Activated T-helper 2 cell treated with anti-CD3 and anti-CD28 coated beads, Interferon-gamma antibody, Interleukin-2, Interleukin-4, amounts not matched to agents 10 μg/mL and 5 μg/mL and 100 μg/mL, durations not matched to agents 14 hours and 24 hours and 36 hours (primary cell): ENCODE measurements at regions not wholly inside any gene's neighbourhood (a gene's known extent, or its start where the extent isn't known, plus 50 kb on each side); places are given as distances from the start of the nearest gene placed in this dataset.

Experiments
- DNase-seq: peaks from one replicate; pipeline ENCODE4 v3.0.0; 2021; ENCODE audit warnings: low spot score
- H3K27ac Mint-ChIP-seq: one replicate; pipeline ENCODE4 v1.8.0; 2021; ENCODE audit warnings: mixed read lengths
- H3K27me3 Mint-ChIP-seq: one replicate; pipeline ENCODE4 v1.8.0; 2021; ENCODE audit warnings: low read depth, mixed read lengths
- H3K36me3 Mint-ChIP-seq: one replicate; pipeline ENCODE4 v1.8.0; 2021; ENCODE audit warnings: low read depth, mixed read lengths
- H3K4me1 Mint-ChIP-seq: one replicate; pipeline ENCODE4 v1.8.0; 2021; ENCODE audit warnings: low read depth, mixed read lengths
- H3K4me3 Mint-ChIP-seq: one replicate; pipeline ENCODE4 v1.8.0; 2021; ENCODE audit warnings: low read depth, mild to moderate bottlenecking, moderate library complexity, mixed read lengths
- H3K9me3 Mint-ChIP-seq: one replicate; pipeline ENCODE4 v1.8.0; 2021; ENCODE audit warnings: mixed read lengths
- intact Hi-C: fragments of 100-400 bp; cut with micrococcal nuclease; formaldehyde crosslinking; loops from one replicate; pipeline ENCODE4 v1.15.1; 2023

DNA sequence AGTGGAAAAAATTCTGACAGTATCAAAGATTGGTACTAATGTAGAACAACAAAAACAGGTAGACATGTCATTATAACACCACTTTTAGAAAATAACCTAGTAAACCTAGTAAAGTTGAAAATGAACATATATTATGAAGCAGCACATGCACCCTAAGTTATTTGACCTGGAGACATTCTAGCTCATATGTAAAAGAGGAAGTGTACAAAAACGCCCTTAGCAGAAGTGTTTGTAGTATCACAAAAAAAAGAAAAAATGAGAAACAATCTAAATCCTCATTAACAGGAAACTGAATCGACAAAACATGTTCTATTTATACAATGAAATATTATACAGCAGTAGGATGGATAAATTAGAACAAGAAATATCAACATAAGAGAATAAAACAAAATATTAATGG, 318.9 kb upstream of the PPP1R2C start:
- Mint-ChIP-seq H3K4me3 (no peak overlapping the region), H3K9me3 (no peaks in the 10 kb centered on the region), H3K27me3 (no peaks in the 10 kb centered on the region), H3K27ac (no peak overlapping the region), H3K4me1 (no peaks in the 10 kb centered on the region), H3K36me3 (no peaks in the 10 kb centered on the region)
- intact Hi-C loops = no loop called here
- no peak for DNase-seq

DNA sequence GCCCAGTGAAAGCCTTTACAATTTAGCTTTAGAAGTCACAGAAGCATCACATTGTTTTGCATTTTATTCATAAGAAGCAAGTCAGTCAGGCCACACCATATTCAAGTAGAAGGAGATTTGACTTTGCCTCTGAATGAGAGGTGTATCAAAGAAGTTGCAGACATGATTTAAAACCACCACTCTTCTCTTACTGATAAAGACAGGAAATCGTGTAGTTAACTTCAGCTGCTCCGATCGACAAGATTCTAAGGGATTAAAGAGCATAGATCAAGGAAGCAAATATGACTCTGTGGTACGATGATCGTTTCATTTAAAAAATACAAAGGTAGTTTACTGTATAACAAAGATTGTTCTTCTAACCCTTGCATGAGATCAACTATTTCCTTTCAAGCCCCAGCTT, 328.0 kb upstream of the PPP1R2C start:
- no peaks in the 10 kb centered on the region for H3K9me3 Mint-ChIP-seq
- no peaks in the 10 kb centered on the region for H3K27me3 Mint-ChIP-seq
- intact Hi-C loops = no loop called here
- no peak overlapping the region for H3K27ac Mint-ChIP-seq
- DNase-seq = no peak
- no peaks in the 10 kb centered on the region for H3K36me3 Mint-ChIP-seq
- no peak overlapping the region for H3K4me3 Mint-ChIP-seq
- H3K4me1 Mint-ChIP-seq = peaks cover 4% of the 10 kb centered on the region

DNA sequence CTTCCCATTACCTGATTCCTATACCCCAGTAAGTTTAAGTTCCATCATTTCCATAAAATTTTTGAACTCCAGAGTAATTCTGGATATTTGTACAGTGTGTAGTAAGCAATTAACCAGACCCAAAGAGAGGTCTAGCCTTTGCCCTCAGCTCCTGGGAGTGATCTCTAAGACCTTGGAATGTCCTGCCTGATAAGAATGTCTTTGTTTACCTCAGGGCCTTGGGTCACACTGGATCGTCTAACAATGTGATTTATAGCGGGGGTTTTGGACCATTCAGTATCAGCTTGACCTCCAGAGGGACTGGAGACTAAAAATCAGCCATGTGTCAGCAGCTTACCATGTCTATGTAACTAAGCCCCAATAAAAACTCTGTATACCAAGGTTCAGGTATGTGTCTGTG, 330.9 kb upstream of the PPP1R2C start:
- Mint-ChIP-seq H3K9me3 (no peaks in the 10 kb centered on the region), H3K4me1 (peaks cover 4% of the 10 kb centered on the region), H3K27ac (no peak overlapping the region), H3K36me3 (no peaks in the 10 kb centered on the region), H3K4me3 (no peak overlapping the region), H3K27me3 (no peaks in the 10 kb centered on the region)
- intact Hi-C loops = no loop called here
- no peak for DNase-seq

DNA sequence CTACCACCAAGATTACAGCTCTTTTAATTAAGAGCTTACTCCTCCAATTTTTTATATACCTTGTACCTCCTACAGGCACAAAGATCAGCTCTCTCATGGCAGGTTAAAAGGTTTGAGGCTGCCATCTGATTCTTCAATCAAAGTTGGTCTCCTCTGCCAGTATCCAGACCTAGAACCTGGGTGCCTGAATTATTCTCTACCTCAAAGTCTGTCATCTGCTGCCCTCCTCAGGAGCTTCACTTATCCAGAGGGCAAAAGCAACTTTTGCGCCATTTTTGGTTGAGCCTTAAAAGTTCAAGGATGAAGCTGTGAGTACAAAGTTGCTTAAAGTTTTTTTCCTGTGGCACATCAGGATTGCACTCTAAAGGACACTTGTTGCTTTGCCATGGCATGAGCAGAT, 343.7 kb upstream of the PPP1R2C start:
- Mint-ChIP-seq H3K4me3 (no peak overlapping the region), H3K4me1 (no peaks in the 10 kb centered on the region), H3K27me3 (no peaks in the 10 kb centered on the region), H3K9me3 (no peaks in the 10 kb centered on the region), H3K27ac (no peak overlapping the region), H3K36me3 (no peaks in the 10 kb centered on the region)
- DNase-seq = no peak
- intact Hi-C loops = no loop called here

DNA sequence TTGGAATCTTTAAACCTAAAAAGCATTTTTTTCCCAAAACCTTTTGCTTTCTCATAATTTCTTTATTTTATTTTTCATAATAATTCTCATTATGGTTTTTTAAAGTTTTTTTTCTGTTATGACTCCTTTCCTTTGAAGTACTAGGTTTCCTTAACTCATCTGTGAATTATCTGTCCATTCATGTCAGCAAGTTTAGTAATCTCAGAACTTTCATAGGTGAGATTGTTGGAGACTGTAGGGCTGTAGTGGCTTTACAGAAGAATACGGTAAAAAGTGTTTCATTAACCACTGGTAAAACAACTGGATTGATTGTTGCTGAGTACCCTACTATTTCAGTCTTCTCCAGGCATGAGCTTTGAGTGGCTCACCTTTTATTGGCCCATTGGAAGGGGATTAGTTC, 361.7 kb upstream of the PPP1R2C start:
- no peaks in the 10 kb centered on the region for H3K27me3 Mint-ChIP-seq
- DNase-seq = no peak
- no peaks in the 10 kb centered on the region for H3K4me1 Mint-ChIP-seq
- intact Hi-C loops = no loop called here
- H3K27ac Mint-ChIP-seq = no peak overlapping the region
- no peaks in the 10 kb centered on the region for H3K36me3 Mint-ChIP-seq
- no peak overlapping the region for H3K4me3 Mint-ChIP-seq
- no peaks in the 10 kb centered on the region for H3K9me3 Mint-ChIP-seq

DNA sequence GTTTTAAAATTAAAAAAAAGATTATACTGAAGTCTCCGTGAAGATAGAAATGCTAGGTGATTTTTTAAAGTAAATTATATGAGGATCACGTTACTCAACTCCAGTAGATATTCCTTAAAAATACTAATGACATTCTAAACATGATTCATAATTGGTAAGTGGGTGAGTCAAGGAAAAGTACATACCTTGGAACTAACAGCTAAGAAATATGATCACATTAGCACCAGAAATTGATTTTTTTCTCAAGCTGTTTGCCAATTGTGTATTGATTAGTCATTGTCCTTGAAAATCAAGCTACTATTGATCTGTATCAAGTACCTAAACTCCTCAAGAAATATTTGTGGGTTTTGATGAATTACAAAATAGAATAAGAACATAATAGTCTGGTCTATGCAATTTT, 362.6 kb upstream of the PPP1R2C start:
- intact Hi-C loops = no loop called here
- H3K4me1 Mint-ChIP-seq = no peaks in the 10 kb centered on the region
- H3K27ac Mint-ChIP-seq = no peak overlapping the region
- no peaks in the 10 kb centered on the region for H3K36me3 Mint-ChIP-seq
- no peaks in the 10 kb centered on the region for H3K27me3 Mint-ChIP-seq
- DNase-seq = no peak
- H3K9me3 Mint-ChIP-seq = no peaks in the 10 kb centered on the region
- no peak overlapping the region for H3K4me3 Mint-ChIP-seq

DNA sequence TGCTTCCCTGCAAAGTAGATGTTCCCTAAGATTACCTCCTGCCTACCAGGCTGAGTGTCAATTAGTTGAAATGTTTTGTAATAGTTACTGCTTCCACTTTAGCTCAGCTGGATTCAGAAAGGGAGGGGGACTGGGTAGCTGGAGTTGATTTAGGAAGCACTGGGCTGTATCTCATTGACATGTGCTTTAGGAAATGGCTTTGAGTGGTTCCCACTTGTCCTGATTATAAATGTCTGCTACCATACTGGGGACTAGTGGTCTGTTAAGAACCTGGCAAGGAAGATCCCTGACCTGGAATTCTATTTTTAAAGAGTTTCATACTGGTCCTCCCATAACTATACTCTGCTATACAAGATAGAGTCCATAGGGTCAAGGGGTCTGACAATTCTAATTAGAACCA, 363.9 kb upstream of the PPP1R2C start:
- Mint-ChIP-seq H3K27me3 (no peaks in the 10 kb centered on the region), H3K9me3 (no peaks in the 10 kb centered on the region), H3K27ac (no peak overlapping the region), H3K4me3 (no peak overlapping the region), H3K36me3 (no peaks in the 10 kb centered on the region), H3K4me1 (no peaks in the 10 kb centered on the region)
- no peak for DNase-seq
- intact Hi-C loops = no loop called here

DNA sequence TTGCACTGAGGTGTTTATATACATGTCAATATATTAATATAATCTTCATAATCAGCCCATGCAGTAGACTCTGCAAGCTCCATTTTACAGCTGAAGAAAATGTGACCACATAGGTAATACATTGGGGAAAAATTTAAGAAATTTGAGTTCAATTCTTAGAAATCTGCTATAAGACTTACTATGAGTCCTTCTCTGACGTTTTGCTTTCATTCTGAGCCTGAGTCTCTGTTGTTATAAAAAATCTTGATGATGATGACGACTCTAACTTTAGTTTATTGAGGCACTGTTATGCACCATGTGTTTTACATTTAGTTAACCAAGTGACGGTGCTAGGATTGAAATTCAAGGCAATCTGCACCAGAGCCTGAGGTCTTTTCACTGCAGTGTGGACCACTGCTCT, 370.3 kb upstream of the PPP1R2C start:
- no peak overlapping the region for H3K4me3 Mint-ChIP-seq
- peaks cover 2% of the 10 kb centered on the region for H3K4me1 Mint-ChIP-seq
- no peaks in the 10 kb centered on the region for H3K27me3 Mint-ChIP-seq
- H3K9me3 Mint-ChIP-seq = no peaks in the 10 kb centered on the region
- intact Hi-C loops = no loop called here
- H3K27ac Mint-ChIP-seq = no peak overlapping the region
- no peaks in the 10 kb centered on the region for H3K36me3 Mint-ChIP-seq
- no peak for DNase-seq

DNA sequence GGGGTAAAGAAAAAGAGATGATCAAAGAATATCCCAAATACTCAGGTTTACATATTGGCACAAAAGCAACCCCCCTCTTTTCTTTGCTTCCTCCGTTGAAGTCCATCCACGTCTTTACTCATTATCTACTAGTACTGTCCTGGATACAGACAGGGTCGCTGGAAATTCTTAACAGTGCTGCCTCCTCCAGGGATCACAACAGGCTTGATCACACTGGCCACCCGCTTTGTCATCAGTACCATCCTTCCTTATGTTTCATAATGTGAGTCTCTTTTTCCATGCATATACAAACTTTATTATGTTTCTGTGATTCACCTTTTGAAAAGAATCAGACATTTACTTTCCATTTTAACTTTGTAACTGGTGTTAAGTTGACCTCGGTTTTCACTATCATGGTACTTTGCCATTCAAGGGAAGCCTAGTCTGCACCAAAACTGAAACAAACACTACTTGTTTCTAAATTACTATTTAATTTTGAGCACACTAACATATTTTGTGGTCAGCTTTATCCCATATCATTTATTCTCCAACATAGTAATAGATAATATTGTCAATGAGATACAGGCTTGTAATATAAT, 387.5 kb upstream of the PPP1R2C start:
- H3K4me1 Mint-ChIP-seq = peaks cover 3% of the 10 kb centered on the region
- H3K27me3 Mint-ChIP-seq = no peaks in the 10 kb centered on the region
- no peaks in the 10 kb centered on the region for H3K36me3 Mint-ChIP-seq
- H3K27ac Mint-ChIP-seq = peak overlapping the region; percentile 11
- intact Hi-C loops = no loop called here
- DNase-seq = no peak
- H3K4me3 Mint-ChIP-seq = no peak overlapping the region
- peaks cover 3% of the 10 kb centered on the region for H3K9me3 Mint-ChIP-seq

DNA sequence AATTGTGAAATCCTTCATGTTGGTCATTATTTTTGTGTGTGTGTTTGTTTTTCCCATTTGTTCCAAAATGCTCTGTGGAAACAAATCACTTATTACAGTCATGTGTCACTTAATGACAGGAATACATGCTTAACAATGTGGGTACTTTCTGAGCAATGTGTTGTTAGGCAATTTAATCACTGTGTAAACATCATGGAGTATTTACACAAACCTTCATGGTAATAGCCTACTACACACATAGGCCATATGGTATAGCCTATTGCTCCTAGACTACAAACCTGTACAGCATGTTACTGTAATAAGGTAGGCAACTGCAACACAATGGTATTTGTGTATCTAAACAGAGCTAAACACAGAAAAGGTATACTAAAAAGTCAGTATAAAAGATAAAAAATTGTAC, 388.9 kb upstream of the PPP1R2C start:
- H3K9me3 Mint-ChIP-seq = peaks cover 3% of the 10 kb centered on the region
- H3K4me1 Mint-ChIP-seq = peaks cover 3% of the 10 kb centered on the region
- DNase-seq = no peak
- no peak overlapping the region for H3K4me3 Mint-ChIP-seq
- intact Hi-C loops = no loop called here
- H3K36me3 Mint-ChIP-seq = no peaks in the 10 kb centered on the region
- no peak overlapping the region for H3K27ac Mint-ChIP-seq
- no peaks in the 10 kb centered on the region for H3K27me3 Mint-ChIP-seq

DNA sequence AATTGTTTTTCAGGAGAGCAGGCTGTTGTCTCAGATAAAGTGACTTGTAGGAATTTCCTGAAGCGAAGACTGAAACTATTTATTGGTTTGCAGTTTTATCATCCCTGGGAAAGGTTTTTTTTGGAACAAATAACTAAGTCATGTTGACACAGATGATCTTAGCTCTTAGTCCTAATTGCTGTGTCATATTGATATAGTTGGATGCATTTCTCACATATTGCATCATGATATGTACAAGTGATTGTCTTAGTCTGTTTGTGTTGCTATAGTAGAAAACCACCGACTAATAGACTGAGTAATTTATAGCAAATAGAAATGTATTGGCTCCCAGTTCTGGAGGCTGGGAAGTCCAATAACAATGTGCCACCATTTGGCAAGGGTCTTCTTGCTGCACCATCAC, 397.5 kb upstream of the PPP1R2C start:
- H3K4me3 Mint-ChIP-seq = no peak overlapping the region
- intact Hi-C loops = no loop called here
- H3K4me1 Mint-ChIP-seq = no peaks in the 10 kb centered on the region
- H3K27me3 Mint-ChIP-seq = no peaks in the 10 kb centered on the region
- no peaks in the 10 kb centered on the region for H3K36me3 Mint-ChIP-seq
- no peaks in the 10 kb centered on the region for H3K9me3 Mint-ChIP-seq
- no peak overlapping the region for H3K27ac Mint-ChIP-seq
- no peak for DNase-seq

DNA sequence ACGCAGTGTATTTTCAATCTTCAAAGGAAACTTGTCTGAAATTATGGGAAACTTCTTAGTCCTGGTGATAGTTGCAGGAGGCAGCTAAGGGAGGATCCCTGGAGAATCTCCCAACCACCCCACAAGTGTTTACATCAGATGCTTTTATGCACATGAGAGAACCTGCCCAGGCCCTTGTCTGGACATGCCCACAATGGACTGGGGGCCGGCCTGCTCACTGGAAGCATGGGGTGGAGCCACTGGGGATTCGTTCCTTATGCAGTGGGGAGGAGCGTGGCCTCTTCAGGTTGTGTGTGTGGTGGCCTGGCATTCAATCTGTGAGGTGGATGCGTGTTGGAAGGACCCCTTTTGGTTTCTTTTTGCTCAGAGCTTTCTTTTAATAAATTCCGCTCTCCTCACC, 398.7 kb upstream of the PPP1R2C start:
- H3K9me3 Mint-ChIP-seq = no peaks in the 10 kb centered on the region
- no peaks in the 10 kb centered on the region for H3K27me3 Mint-ChIP-seq

DNA sequence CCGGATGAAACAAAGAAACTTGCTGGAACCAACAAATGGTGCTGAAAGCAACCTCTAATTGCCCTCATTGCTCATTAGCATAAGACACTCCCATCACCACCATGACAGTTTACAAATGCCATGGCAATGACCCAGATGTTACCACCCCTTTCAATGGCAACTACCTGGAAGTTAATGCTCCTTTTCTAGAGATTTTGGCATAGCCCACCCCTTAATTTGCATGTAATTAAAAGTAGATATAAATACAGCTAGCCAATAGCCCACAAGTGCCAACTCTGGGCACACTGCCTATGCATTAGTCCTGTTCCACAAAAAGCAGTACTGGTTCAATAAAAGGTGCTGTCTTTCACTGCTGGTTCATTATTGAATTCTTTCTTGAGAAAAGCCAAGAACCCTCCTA, 410.3 kb upstream of the PPP1R2C start:
- Mint-ChIP-seq H3K4me1 (no peaks in the 10 kb centered on the region), H3K27ac (no peak overlapping the region), H3K36me3 (no peaks in the 10 kb centered on the region), H3K4me3 (no peak overlapping the region), H3K27me3 (no peaks in the 10 kb centered on the region), H3K9me3 (no peaks in the 10 kb centered on the region)
- intact Hi-C loops = no loop called here
- DNase-seq = no peak

More for the DNA sequence above, 398.7 kb upstream of the PPP1R2C start:
- intact Hi-C loops = no loop called here
- no peak overlapping the region for H3K27ac Mint-ChIP-seq
- no peak for DNase-seq
- no peaks in the 10 kb centered on the region for H3K4me1 Mint-ChIP-seq
- no peaks in the 10 kb centered on the region for H3K36me3 Mint-ChIP-seq
- H3K4me3 Mint-ChIP-seq = no peak overlapping the region

DNA sequence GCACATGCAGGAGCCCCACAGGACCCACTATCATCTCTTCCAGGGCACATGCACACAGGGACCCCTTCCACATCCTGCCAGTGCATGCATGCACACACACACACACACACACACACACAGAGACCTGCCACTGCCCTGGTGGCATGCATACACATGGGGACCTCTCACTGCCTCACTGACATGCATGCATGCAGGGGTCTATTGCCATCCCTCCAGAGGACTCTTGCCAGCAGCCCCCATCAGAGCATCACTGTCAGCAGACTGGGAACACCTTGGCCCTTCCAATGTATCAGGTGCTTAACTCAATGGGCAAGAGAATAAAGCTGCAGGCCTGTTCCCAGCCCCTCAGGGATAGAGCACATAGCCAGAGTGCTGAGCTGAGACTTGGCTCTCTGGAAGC, 433.6 kb upstream of the PPP1R2C start:
- H3K4me3 Mint-ChIP-seq = no peak overlapping the region
- intact Hi-C loops = no loop called here
- H3K27ac Mint-ChIP-seq = no peak overlapping the region
- H3K27me3 Mint-ChIP-seq = no peaks in the 10 kb centered on the region
- no peak for DNase-seq
- no peaks in the 10 kb centered on the region for H3K4me1 Mint-ChIP-seq
- H3K36me3 Mint-ChIP-seq = no peaks in the 10 kb centered on the region
- H3K9me3 Mint-ChIP-seq = peaks cover 20% of the 10 kb centered on the region
